Erythroblast (primary cell): ENCODE measurements at regions not wholly inside any gene's neighbourhood (a gene's known extent, or its start where the extent isn't known, plus 50 kb on each side); places are given as distances from the start of the nearest gene placed in this dataset.
"Not testable (repeated sequence)": the region's sequence is repeated elsewhere in the genome, so short reads cannot be mapped to it uniquely, and the experiment has no call there.

Experiments
- DNase-seq, 2 experiments: peaks; one replicate each; lab custom pipeline; 2025; lab: John Stamatoyannopoulos, UW
- GATA1 ChIP-seq: IDR thresholded peaks from 2 replicates; pipeline ENCODE4 v1.6.1; 2011; ENCODE audit warnings: low read depth, mild to moderate bottlenecking, control low read depth, low read length, moderate library complexity
- POLR2A ChIP-seq: IDR thresholded peaks from 2 replicates; pipeline ENCODE4 v1.6.1; 2011; ENCODE audit warnings: mild to moderate bottlenecking, low read length

DNA sequence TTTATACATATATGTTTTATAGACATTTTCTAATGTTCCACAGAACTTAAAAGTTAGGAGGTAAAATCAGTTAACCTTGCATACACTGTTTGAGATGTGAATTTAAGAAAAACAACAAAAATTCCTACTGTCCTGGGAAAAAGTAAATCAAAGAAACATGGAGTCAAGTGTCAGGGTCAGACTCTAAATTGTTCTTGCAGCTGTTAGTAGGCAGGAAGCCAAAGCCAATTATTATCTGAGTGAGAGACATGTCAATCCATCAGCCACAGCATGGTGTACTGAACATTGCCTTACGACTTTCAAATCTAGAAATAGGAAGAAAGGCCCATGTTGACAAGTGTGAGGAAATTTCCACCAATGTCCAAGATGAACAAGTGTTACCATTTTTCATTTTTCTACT is 461.2 kb upstream of the MBL2 start:
- DNase-seq: no peak
- no peak for TF ChIP-seq GATA1
- no peak for TF ChIP-seq POLR2A

GRCh38 chr10:53230651-53231050 is 458.1 kb upstream of the MBL2 start:
- no peak for DNase-seq
- TF ChIP-seq POLR2A (no peak), GATA1 (no peak)

DNA sequence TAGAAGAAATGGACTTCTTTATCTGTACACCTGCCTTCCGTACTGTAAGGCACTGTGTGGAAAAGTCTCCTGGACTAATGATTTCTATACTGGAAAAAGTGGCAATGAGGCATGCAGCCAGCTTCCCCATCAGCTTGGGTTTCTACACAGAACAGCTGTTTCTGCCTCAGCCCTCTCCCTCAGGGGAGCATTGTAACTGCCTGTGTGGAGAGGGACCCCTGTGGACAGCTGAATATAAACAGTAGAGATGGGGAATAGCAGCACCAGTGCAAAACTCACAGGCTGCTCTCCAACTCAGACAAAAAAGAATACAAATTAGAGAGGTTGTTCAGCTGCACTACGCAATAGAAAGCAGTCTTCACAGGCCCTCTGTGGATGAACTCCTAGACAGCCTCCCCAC is 451.3 kb upstream of the MBL2 start:
- DNase-seq: no peak
- TF ChIP-seq GATA1: no peak
- TF ChIP-seq POLR2A: no peak

GRCh38 chr10:53222806-53223205 is 450.2 kb upstream of the MBL2 start:
- DNase-seq: no peak
- TF ChIP-seq GATA1: no peak
- TF ChIP-seq POLR2A: no peak

- DNase-seq: peak in 1 of 2 experiments; percentile 4
- no peak for TF ChIP-seq GATA1
- TF ChIP-seq POLR2A: no peak
These were observed 437.5 kb upstream of the MBL2 start for GRCh38 chr10:53209944-53210611.

DNA sequence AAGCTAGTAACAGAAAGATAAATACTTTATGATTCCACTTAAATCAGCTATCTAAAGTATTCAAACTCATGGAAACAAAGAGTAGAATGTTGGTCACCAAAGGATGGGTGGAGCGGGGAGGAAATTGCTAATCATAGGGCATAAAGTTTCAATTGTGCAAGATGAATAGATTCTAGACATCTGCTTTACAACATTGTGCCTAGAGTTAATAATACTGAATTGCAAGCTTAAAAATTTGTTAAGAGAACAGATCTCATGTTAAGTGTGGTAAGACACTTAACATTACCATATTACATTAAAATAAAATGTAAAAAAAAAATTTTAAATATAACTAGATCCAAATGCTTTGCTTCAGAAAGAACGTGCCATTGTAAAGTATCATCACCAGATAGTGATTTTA is 411.1 kb upstream of the MBL2 start:
- no peak for DNase-seq
- TF ChIP-seq POLR2A (no peak), GATA1 (no peak)

GRCh38 chr10:53177468-53177867 is 404.9 kb upstream of the MBL2 start:
- TF ChIP-seq GATA1: no peak
- no peak for TF ChIP-seq POLR2A
- no peak for DNase-seq

DNA sequence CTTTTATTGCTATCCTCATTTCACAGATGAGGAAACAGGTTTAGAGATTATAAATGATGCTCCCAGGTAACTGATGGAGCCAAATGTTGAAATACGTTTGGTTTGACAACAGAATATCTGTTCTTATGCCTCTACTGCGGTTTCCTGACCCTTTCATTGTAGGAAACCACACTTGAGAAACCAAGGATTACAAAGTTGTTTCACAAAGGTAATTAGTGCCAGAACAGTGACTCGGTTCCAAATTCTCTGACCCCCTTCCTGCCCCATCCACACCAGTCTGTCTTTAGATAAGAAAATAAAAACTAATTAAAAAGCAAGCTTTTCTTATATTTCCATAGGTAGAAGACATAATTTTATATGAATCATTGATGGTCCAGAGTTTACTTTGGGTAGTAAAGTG is 393.7 kb upstream of the MBL2 start:
- TF ChIP-seq POLR2A: no peak
- no peak for TF ChIP-seq GATA1

GRCh38 chr10:53162856-53163255 is 390.3 kb upstream of the MBL2 start:
- no peak for TF ChIP-seq POLR2A
- no peak for TF ChIP-seq GATA1
- no peak for DNase-seq

More for the DNA sequence above, 393.7 kb upstream of the MBL2 start:
- DNase-seq: no peak

GRCh38 chr10:53161231-53161630 is 388.6 kb upstream of the MBL2 start:
- no peak for DNase-seq
- TF ChIP-seq POLR2A (no peak), GATA1 (no peak)

DNA sequence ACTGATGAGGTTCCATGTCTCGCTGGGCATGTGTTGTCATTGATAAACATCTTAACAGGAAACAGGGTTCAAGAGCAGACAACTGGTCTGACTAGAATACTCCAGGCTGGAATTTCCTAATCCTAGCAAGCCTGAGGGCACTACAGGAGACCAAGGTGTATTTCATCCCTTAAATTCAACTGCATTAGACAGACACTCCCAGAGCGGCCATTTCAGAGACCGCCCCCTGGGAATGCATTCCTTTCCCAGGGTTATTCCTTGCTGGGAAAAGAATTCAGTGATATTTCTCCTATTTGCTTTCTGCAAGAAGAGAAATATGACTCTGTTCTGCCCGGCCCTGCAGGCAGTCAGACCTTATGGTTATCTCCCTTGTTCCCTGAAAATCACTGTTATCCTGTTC is 383.1 kb upstream of the MBL2 start:
- DNase-seq: not testable (repeated sequence)

- DNase-seq: no peak
- TF ChIP-seq POLR2A: no peak
- TF ChIP-seq GATA1: no peak
These were observed 381.2 kb upstream of the MBL2 start for GRCh38 chr10:53153831-53154230.

GRCh38 chr10:53140506-53140905 is 367.9 kb upstream of the MBL2 start:
- no peak for DNase-seq
- TF ChIP-seq GATA1 (no peak), POLR2A (no peak)

DNA sequence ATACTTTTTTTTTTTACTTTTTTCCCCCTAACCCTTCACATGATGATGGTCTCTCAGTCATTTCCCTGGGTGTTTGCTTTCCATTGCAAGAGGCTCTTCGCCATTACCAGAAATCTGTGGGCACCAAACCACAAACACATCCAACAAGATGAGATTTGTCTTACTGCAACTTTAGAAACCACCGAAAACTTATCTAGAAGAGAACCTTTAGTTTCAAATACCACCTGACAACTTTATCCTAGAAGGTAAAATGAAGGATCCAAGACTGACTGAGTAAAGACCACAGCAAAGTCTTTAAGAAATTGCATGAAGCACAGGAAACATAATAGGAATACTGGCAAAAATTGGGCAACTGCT is 363.3 kb upstream of the MBL2 start:
- DNase-seq: no peak
- no peak for TF ChIP-seq POLR2A
- TF ChIP-seq GATA1: no peak

- TF ChIP-seq POLR2A (no peak), GATA1 (no peak)
- no peak for DNase-seq
These were observed 362.8 kb upstream of the MBL2 start for GRCh38 chr10:53135213-53135896.
